HG02938 (cell line): ENCODE measurements at regions not wholly inside any gene's neighbourhood (a gene's known extent, or its start where the extent isn't known, plus 50 kb on each side); places are given as distances from the start of the nearest gene placed in this dataset.

Experiments
- ATAC-seq: cut with Tn5 transposase; IDR thresholded peaks from one replicate; pipeline ENCODE4 v1.9.1; 2021; ENCODE audit warnings: mild to moderate bottlenecking, moderate library complexity; ENCODE audit not compliant: unreplicated experiment

DNA sequence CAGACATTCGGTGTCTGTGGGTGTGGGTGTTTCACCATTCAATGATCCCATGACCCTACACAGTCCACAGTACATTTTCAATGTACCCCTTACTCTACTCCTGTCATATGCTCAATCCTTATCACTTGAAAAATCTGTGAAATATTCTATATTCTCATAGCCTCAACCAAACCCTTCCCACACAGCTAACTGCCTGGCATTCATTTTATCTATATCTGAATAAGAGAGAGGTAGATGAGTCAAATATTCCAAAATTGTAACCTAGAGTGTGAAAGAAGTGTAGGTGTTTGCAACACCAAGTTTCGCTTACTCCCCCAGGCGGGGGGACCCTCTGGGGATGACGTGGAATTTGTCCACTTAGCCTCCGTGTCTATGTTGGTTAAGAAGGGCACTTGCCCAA, 354.8 kb downstream of the ETS1 start:
- no peak for ATAC-seq

DNA sequence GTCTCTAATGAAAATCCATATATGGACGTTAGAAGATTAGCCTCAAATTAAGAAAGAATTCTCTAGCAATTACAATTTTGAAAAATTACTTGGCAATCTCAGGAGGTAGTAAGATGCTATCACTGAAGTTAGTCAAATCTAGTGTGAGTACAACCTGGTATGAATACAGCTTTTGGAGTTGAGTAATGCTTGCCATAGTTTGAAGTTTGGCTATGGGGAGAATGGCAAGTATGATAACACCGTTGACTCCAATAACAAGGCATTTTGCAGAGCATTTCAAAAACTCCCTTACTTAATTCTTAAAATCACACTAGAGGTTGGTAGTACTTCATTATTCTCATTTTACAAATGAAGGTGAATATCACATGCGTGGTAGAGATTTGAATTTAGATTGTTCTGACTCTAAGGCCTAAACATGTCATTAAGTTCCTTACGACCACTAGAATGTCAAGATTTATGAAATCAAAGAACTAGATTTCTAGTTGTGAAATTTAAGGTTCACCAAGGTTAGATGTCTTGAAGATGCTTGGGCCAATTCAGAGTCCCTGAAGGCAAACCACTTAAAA, 355.4 kb downstream of the ETS1 start:
- ATAC-seq: no peak

DNA sequence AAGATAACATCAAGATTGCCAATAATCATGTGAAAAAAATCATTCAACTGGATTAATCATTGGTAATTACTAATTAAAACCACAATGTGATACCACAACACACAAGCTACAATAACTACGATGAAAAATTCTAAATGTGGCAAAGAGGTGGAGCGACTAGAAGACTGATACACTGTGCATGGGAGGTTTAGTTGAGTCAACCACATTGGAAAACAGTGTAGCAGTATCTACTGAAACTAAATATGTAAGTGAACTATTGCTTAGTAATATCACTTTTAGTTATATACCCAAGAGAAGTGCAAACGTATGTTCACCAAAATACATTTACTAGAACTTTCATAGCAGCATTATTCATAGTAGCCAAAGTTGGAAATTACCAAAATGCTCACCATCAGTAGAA, 359.9 kb downstream of the ETS1 start:
- no peak for ATAC-seq

DNA sequence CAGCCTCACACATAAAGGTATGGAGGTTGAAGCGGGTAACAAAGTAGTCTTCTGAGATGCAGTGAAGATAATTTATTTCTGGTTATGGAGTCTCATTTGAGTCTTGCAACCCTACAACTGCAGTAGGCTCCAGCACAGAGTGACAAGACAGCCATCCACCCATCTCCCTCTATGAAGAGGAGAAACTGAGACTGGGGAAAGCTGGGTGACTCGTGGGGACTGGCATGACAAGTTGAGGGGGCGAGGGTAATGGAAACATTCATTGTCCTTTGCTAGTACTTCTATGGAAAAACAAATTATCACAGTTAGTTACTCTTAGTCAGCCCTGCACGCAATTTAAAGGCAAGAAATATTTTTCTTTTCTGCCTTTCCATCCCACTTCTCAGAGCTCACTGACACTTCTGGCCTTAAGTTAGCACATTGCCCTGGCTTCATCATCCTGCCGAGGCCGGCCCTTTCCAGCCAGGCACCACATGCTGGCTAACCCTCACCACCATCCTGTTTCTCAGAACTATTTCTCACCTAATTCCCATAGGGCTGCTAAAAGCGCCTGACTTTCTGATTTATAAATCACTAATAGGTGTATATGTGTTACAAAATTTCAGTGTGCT, 361.1 kb downstream of the ETS1 start:
- ATAC-seq: no peak

DNA sequence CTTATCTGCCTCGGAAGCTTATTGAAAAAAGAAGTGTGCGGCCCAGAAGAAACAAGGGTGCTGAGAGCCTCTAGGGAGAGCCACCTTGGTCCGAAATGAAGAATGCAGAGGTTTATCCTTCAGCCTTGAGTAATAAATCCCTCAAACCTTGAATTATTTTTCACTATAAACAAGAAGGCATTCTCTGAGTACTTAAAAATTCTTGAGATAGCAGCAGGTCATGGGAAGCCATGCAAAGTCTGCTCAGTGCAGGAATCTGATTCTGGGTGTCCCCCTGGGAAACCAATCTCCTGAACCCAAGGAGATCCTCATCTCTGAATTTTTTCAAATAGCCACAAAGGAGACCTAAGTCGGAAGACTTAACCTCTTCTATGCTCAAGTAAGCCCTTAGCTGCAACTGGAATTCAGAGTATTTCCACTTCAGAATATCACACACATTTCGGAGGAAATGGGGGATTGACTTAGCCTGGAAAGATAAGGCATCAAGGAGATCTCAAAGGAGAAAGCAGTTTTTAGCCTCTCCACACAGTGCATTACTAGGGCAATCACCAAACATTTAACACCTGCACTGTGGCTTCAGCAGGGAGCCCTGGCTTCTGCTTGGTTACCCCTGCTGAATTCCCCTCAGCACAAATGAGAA, 365.0 kb downstream of the ETS1 start:
- no peak for ATAC-seq

DNA sequence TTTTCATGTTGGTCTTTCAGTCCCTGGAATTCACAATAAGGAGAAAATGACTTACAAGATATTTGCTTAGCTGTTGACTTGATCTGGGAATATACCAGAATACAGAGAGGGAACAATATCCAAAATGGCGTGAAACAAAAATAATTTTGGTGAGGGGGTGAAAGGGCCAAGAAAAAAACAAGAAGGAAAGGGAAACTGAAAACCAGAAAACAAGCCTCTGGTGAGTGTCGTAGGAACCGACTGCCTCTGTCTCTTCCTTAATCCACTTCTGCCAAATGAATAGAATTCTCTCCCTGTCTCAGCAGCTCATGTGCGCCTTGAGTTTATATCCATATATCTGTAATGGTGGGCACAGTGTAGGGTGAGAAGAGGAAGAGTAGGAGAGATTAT, 367.6 kb downstream of the ETS1 start:
- ATAC-seq: no peak

DNA sequence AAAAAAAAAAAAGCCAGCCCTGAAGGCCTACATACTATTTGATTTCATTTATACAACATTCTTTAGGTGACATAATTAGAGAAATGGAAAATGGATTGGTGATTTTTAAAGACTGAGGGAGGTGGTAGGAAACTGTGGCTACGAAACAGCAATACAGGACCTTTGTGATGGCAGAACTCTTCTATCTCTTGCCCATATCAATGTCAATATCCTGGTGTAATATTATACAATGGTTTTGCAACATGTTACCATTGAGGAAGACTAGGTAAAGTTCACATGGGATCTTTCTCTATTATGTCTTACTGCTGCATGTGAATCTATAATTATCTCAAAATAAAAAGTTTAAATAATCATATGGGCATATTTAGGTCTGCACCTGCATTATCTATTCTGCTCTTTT, 371.2 kb downstream of the ETS1 start:
- ATAC-seq: no peak

DNA sequence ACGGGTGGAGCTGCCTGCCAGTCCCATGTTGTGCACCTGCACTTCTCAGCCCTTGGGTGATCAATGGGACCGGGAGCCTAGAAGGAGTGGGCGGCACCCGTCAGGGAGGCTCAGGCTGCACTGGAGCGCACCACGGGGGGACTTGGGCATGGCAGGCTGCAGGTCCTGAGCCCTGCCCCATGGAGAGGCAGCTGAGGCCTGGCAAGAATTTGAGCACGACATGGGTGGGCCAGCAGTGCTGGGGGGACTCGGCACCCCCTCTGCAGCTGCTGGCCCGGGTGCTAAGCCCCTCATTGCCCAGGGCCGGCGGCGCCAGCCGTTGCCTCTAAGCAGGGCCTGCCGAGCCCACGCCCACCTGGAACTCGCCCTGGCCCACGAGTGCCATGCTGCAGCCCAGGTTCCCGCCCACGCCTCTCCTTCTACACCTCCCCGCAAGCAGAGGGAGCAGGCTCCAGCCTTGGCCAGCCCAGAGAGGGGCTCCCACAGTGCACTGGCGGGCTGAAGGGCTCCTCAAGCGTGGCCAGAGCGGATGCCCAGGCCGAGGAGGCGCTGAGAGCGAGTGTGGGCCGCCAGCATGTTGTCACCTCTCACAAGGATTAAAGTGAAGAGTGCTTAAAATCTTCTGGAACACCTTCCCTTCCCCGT, 372.0 kb downstream of the ETS1 start:
- ATAC-seq: no peak

DNA sequence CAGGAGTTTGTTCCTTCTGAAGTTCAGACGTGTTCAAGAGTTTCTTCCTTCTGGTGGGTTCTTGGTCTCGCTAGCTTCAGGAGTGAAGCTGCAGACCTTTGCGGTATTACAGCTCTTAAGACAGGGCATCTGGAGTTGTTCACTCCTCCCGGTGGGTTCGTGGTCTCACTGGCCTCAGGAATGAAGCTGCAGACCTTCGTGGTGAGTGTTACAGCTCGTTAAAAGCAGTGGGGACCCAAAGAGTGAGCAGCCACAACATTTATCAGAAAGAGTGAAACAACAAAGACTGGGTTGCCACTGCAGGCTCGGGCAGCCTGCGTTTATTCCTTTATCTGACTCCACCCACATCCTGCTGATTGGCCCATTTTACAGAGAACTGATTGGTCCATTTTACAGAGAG, 373.1 kb downstream of the ETS1 start:
- no peak for ATAC-seq

DNA sequence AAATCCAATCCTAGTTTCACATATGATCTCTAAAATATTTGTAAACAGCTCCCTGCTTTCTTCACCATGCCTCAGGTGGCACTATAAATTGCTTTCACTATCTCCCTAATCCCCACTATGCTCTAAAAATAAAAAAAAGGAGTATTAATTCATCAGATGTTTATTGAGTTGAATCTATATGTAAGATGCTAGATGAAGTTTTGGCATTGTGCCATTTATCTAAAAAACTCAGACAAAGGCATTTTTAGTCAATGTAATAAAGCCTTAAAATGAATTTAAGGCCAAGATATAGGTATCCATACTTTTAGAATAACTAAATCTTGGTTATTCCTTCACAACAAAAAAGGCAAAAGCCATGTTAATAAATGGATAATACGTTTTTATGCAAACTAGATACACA, 373.9 kb downstream of the ETS1 start:
- no peak for ATAC-seq

DNA sequence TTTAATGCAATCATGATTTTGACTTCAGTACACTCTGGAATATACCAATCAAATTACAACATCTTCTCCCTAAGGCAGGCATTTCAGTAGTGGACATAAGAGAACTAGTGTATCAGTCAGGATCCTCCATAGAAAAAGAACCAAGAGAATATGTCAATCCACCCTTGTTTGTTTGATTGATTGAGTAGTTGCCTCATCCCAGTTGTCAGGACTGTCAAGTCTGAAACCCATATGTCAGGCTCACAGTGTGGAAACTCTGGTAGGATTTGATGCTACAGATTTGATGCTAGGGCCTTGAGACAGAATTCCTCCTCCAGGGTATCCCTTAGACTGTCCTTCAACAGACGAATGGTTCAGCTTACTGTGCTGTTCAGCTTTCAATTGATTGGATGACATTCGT, 375.0 kb downstream of the ETS1 start:
- ATAC-seq: no peak

DNA sequence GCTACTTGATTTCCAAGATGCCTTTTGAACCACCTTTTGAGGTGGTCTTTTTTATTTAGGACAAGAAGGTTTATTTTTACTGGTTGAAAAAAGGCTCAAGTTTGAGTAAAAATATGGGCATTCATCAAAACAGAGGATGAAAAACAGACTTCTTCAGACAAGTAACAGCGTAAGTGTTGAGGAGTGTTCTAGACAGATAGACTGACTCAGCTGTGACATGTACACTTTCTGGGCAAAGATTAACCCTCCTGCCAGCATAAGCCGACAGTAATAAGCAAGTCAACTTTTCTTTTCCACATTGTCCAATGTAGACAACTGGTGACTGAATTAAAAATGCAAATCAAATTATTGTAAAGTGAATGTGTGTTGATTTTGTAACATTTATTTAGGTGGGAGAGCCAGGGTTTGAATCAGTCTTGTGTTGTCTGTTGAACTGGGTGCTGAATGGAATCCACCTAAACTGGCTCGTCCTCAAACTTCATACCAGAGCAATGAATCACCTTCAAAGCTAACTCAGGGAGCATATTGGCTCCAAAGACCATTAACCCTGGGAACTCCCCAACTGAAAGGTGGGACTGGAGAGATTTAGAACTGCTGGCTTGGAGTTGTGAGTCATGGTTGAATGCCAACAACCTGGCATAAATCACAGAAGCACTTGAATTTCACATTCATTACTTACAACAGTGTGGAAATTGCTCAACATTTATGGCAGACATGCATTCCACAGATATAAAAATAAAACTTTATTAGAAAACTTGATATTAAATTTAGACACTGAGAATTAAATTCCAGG, 377.0 kb downstream of the ETS1 start:
- no peak for ATAC-seq

DNA sequence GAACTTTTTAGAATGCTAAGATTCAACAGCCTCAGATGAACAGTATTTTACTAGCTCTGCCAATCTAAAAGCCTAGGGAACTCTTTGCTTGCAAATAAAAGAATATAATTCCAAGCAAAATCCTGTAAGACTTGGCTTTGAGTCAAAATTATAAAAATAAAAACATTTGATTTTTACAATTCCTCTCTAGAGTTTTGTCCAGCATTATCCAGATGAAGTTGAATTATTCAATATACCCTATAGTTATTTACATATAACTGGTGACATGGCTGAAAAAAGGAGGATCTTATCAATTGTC, 378.3 kb downstream of the ETS1 start:
- no peak for ATAC-seq

DNA sequence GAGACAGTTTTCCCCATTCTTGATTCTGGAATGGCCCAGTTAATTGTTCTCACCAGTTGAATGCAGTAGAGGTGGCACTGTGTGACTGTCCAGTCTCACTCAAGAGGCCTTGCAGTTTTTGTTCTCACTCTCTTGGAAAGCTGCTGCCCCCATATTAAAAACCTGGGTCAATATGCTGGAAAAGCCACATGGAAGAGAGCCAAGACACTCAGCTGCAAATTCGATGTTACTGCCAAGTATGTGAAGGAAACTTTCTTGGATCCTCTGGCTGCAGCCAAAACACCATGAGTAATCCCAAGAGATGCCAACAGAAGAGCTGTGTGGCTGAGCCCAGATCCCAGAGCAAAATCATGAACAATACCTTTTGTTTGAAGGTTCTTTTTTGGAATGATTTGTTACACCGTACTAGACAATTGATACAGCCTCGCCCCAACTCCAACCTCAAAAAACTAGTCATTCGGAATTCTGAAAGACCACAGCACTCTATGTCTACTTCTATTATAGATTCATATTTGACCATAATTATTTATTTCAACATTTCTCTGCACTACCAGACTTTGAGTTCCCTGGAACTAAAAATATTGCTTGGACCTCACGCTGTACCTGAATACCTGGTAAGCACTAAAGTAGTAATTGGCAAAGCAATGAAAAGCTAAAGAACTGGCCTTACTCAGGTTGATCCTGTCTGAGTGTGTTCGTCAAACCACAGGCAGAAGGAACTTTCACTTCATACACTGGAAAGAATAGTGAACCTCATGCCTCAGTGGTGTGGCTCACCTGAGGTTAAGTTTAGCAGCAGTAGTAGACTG, 378.8 kb downstream of the ETS1 start:
- no peak for ATAC-seq

DNA sequence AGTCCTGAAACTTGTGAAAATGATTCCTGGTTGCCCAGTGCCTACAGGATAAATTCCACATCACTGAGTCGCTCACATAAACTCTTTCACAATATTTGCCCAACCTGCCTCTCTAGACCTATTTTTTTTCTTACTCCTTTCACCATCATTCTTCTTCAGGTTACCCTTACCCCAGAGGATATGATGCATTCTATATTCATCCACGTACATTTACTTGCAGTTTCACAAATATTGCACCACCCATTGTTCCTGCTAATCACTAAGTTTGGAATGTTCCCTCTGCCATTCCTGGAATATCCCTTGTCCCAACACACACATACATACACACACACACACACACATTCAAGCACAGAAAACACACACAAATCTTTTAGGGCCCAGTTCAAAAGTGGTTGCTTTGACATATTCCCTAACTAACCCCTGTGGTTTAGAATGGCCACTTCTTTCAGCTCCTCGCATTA, 379.5 kb downstream of the ETS1 start:
- no peak for ATAC-seq

DNA sequence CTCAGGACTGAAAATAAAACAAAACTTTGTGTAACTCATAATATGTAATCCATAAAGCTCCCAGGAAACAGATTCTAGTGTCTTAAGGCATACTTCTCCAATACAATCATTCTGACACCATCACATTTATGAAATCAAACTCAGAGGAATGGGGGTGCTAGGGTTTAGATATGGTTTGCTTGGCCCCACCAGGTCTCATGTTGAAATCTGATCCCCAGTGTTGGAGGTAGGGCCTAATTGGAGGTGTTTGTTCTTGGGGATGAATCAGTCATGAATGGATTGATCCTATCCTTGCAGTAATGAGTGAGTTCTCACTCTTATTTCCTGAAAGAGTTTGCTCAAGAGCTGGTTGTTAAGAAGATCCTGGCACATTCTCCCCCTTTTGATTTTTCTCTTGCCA, 380.9 kb downstream of the ETS1 start:
- no peak for ATAC-seq

DNA sequence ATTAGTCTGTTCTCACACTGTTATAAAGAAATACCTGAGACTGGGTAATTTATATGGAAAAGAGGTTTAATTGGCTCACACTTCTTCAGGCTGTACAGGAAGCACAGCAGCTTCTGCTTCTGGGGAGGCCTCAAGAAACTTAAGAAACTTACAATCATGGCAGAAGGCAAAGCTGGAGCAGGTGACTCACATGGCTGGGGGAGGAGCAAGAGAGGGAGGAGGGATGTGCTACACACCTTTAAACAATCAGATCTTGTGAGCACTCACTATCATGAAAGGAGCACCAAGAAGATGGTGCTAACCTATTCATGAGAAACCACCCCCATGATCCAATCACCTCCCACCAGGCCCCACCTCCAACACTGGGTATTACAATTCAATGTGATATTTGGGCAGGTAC, 381.6 kb downstream of the ETS1 start:
- no peak for ATAC-seq

DNA sequence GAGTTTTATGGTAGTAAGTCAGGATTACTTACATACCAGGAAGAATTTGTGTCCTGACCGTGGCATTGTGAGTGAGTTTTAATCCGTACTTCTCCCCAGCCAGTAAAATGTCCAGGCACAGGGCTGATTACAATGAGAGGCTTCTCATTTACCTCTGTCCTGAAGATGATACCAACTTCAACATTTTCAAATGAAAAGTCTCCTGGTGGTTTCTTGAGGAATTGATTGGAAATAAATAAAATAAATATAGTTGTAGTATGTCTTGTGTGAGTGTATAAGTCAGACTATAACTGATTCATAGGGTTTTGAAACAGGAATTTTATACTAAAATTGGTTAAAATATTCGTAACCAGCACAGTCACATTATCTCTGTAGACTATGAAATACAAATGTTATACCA, 382.5 kb downstream of the ETS1 start:
- no peak for ATAC-seq

DNA sequence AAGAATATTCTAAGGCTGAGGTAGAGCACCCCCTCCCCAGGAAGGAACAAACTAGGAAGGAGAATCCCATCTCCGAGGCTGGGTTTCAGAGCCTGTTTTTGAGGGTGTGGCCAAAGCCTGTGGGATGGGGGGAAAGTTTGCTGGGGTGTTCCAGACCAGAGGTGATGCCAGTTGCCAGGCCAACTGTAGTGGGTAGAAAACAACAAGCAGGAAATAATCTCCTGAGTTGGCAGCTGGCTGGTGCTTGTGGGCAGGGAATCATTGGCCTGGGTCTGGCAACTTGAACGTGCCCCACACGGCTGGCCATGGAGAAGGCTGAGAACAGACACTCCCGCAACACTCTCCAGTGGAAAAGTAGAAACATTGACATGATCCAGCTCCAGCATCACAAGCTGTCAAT, 385.6 kb downstream of the ETS1 start:
- no peak for ATAC-seq

DNA sequence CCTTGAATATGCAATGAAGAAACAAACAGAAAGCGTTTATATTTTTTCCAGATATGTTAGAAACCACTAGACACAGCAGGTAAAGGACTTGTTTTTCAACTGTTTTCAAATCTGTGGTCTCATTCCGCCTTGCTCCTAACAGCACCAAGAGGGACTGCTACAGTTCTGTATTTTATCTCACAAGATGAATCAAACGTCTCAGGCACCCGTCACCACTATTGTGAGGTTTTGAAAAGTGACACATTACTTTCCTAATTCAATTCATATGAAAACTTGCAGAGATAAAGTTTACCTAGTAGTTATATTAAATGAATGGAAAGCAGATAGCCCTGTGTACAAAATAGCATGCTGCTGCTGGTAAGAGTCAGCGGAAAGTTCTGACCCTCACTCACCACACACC, 386.3 kb downstream of the ETS1 start:
- no peak for ATAC-seq

DNA sequence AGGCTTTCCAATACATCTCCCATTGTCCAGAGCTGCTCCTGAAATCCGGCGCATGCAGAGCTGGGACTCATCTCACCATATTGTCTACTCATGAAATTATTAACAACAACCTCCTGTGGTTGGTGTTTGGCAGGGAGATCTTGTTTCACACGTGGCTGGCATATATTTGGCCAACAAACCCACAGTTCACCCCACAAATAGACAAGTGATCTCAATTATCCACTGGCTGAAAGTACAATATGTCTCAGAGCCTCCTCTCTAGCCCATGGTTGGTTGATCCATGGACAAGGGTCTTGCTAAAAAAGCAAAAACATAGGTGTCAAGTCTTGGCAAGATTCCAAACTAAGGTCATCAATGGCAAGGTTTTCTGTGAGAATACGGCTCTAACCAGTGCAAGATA, 386.9 kb downstream of the ETS1 start:
- no peak for ATAC-seq
